ENCODE measurements at regions not wholly inside any gene's neighbourhood (a gene's known extent, or its start where the extent isn't known, plus 50 kb on each side); places are given as distances from the start of the nearest gene placed in this dataset.

DNA sequence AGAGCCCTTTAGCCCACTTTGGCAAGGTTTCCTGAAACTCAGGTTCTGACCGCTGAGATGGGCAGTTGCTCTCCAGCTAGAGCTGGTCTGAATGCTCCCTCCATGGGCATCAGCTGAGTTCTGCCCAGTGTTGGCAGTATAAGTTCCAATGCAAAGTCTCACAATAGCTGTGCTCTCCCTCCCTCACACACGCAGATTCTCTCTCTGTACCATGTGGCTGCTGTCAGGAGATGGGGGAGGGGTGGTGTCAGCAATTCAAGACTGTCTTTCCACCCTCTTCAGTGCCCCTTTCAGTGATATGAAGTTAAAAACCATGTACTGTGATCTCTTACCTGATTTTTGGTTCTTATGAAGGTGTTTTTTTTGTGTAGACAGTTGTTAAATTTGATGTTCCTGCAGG is 164.3 kb upstream of the PLEKHA5 start:
- Histone ChIP-seq H3K27me3 (ENCODE audit: insufficient read depth, poor library complexity, severe bottlenecking) (peaks cover 1% of the 10 kb centered on the region), H3K4me3 (replicated peaks; ENCODE audit: insufficient read depth, low read length) (no peak overlapping the region), H3K27ac (replicated peaks) (no peak overlapping the region)
- TF ChIP-seq POLR2AphosphoS5 (IDR thresholded peaks at IDR 0.05; ENCODE audit: low read depth) (no peak), CTCF (IDR thresholded peaks at IDR 0.05; ENCODE audit: insufficient read depth, low read length) (no peak), REST (IDR thresholded peaks at IDR 0.05; ENCODE audit: insufficient replicate concordance, low read depth) (no peak), SPI1 (IDR thresholded peaks at IDR 0.05; ENCODE audit: borderline replicate concordance, low read depth) (no peak), GABPA (IDR thresholded peaks at IDR 0.05; ENCODE audit: low read depth) (no peak)
- no peak for DNase-seq (ENCODE audit: low read depth in 1 of 2, low spot score in 1 of 2)

GRCh38 chr12:18966954-18967353 is 162.6 kb upstream of the PLEKHA5 start:
- Histone ChIP-seq H3K27ac (replicated peaks) (no peak overlapping the region), H3K27me3 (ENCODE audit: insufficient read depth, poor library complexity, severe bottlenecking) (no peaks in the 10 kb centered on the region), H3K4me3 (replicated peaks; ENCODE audit: insufficient read depth, low read length) (no peak overlapping the region)
- no peak for DNase-seq (ENCODE audit: low read depth in 1 of 2, low spot score in 1 of 2)
- TF ChIP-seq CTCF (IDR thresholded peaks at IDR 0.05; ENCODE audit: insufficient read depth, low read length): no peak
- TF ChIP-seq SPI1 (IDR thresholded peaks at IDR 0.05; ENCODE audit: borderline replicate concordance, low read depth): no peak
- TF ChIP-seq REST (IDR thresholded peaks at IDR 0.05; ENCODE audit: insufficient replicate concordance, low read depth): no peak
- no peak for TF ChIP-seq GABPA (IDR thresholded peaks at IDR 0.05; ENCODE audit: low read depth)
- TF ChIP-seq POLR2AphosphoS5 (IDR thresholded peaks at IDR 0.05; ENCODE audit: low read depth): no peak

DNA sequence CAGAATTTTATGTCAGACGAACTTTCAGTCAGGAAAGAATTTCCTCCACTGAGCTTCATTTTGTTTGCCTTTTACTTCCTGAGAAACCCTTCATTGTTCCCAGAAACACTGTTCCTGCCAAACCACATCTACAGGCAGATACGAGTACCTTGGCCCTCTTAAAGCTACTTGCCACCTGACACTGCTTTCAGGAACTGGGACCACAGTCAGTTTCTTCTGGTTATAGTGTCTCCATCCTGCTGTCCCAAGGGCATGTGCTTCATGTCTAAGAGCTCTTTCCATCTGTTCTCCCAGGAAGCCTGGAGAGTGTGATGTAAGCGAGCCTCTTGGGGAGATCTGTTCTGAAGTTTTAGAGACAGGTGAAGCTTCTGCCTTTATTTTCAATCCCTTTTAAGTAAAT is 161.7 kb upstream of the PLEKHA5 start:
- no peaks in the 10 kb centered on the region for H3K27me3 ChIP-seq (ENCODE audit: insufficient read depth, poor library complexity, severe bottlenecking)
- TF ChIP-seq GABPA (IDR thresholded peaks at IDR 0.05; ENCODE audit: low read depth) (no peak), CTCF (IDR thresholded peaks at IDR 0.05; ENCODE audit: insufficient read depth, low read length) (no peak), REST (IDR thresholded peaks at IDR 0.05; ENCODE audit: insufficient replicate concordance, low read depth) (no peak), SPI1 (IDR thresholded peaks at IDR 0.05; ENCODE audit: borderline replicate concordance, low read depth) (no peak), POLR2AphosphoS5 (IDR thresholded peaks at IDR 0.05; ENCODE audit: low read depth) (no peak)
- DNase-seq (ENCODE audit: low read depth in 1 of 2, low spot score in 1 of 2): no peak
- no peak overlapping the region for H3K4me3 ChIP-seq (replicated peaks; ENCODE audit: insufficient read depth, low read length)
- H3K27ac ChIP-seq (replicated peaks): no peak overlapping the region

All from HL-60 (cell line).